Nephron (organoid): ENCODE measurements at regions not wholly inside any gene's neighbourhood (a gene's known extent, or its start where the extent isn't known, plus 50 kb on each side); places are given as distances from the start of the nearest gene placed in this dataset.

Experiments used
- H3K27ac Mint-ChIP-seq, 3 experiments: 2 replicates each; pipeline ENCODE4 v1.8.0; 2020; ENCODE audit warnings: mixed read lengths in 3 of 3, mild to moderate bottlenecking in 2 of 3, moderate library complexity in 1 of 3
- H3K27me3 Mint-ChIP-seq: 2 replicates; pipeline ENCODE4 v1.8.0; 2021; ENCODE audit warnings: low read depth, mild to moderate bottlenecking, moderate library complexity, mixed read lengths
- H3K36me3 Mint-ChIP-seq: 2 replicates; pipeline ENCODE4 v1.8.0; 2020; ENCODE audit warnings: low read depth, mixed read lengths
- H3K4me1 Mint-ChIP-seq: 2 replicates; pipeline ENCODE4 v1.8.0; 2020; ENCODE audit warnings: mixed read lengths
- H3K4me3 Mint-ChIP-seq, 3 experiments: 2 replicates each; pipeline ENCODE4 v1.8.0; 2020; ENCODE audit warnings: mild to moderate bottlenecking in 3 of 3, mixed read lengths in 3 of 3, moderate library complexity in 2 of 3
- H3K9me3 Mint-ChIP-seq: 2 replicates; pipeline ENCODE4 v1.8.0; 2020; ENCODE audit warnings: mixed read lengths
- CTCF ChIP-seq, 3 experiments: fragments of 200-600 bp; sonication (generic); IDR thresholded peaks; one replicate each; pipeline ENCODE4 v1.5.0; 2021; ENCODE audit warnings: antibody characterized with exemption in 3 of 3; ENCODE audit not compliant: unreplicated experiment in 3 of 3

GRCh38 chr3:29183346-29184087, 97.4 kb upstream of the RBMS3 start:
- no peak for TF ChIP-seq CTCF (IDR thresholded peaks at IDR 0.05; ENCODE audit: unreplicated experiment in 3 of 3)
- Mint-ChIP-seq H3K9me3 (no peaks in the 10 kb centered on the region), H3K4me3 (no peak overlapping the region), H3K27me3 (no peaks in the 10 kb centered on the region), H3K36me3 (no peaks in the 10 kb centered on the region), H3K27ac (no peak overlapping the region), H3K4me1 (peaks cover 5% of the 10 kb centered on the region)

DNA sequence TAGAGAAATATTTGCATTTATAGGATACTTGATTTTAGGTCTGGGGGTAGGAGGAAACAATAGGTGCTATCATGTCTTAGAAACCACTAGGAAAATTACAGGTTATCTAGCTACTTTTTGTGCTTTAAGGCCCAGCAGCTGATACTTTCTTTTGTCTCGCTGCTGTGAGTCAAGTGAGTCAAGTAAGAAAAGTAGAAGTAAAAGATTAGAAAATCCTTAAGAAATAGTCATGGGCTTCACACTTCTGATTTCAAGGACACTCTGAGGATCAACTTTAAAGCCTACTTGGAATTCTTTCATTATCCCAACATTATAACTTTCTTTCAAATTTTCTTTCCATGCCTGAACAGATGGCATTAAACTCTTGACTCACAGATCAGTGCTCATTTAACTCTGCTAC, 95.2 kb upstream of the RBMS3 start:
- no peaks in the 10 kb centered on the region for H3K27me3 Mint-ChIP-seq
- H3K27ac Mint-ChIP-seq: no peak overlapping the region
- no peaks in the 10 kb centered on the region for H3K9me3 Mint-ChIP-seq
- H3K36me3 Mint-ChIP-seq: no peaks in the 10 kb centered on the region
- H3K4me1 Mint-ChIP-seq: no peaks in the 10 kb centered on the region
- H3K4me3 Mint-ChIP-seq: no peak overlapping the region
- no peak for TF ChIP-seq CTCF (IDR thresholded peaks at IDR 0.05; ENCODE audit: unreplicated experiment in 3 of 3)

- Mint-ChIP-seq H3K9me3 (no peaks in the 10 kb centered on the region), H3K27ac (no peak overlapping the region), H3K4me3 (no peak overlapping the region), H3K36me3 (no peaks in the 10 kb centered on the region), H3K27me3 (no peaks in the 10 kb centered on the region), H3K4me1 (no peaks in the 10 kb centered on the region)
- no peak for TF ChIP-seq CTCF (IDR thresholded peaks at IDR 0.05; ENCODE audit: unreplicated experiment in 3 of 3)
Measured at GRCh38 chr3:29186131-29186599, 94.7 kb upstream of the RBMS3 start.

DNA sequence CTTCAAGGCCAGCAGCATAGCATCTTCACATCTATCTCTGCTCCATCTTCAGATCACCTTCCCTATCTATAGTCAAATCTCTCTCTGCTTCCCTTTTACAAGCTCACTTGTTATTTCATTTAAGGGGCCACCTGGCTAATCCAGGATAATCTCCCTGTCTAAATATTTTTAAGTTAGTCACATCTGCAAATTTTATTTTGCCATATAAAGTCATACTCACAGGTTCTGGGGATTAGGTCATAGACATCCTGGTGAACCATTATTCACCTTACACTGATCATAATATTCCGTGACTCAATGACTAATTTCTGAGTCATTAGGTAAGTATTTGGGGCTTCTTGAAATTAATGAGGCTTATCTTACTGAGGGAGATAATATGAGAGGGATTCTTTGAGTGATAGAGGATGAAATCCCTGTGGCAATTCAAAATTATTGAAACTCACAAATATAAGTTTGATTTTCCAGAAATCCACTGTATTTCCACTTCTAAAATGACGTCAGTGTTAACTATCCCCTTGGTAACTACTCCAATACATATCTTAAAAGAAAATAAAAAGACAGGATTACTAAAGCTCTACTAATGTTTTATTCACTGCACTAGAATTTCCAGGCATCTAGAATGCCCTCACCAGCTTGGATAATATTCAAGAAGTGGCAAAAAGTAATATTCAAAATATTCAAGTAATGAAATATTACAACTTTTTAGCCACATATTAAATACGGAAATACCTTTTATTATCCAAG, 93.7 kb upstream of the RBMS3 start:
- Mint-ChIP-seq H3K36me3 (no peaks in the 10 kb centered on the region), H3K9me3 (no peaks in the 10 kb centered on the region), H3K4me3 (no peak overlapping the region), H3K4me1 (no peaks in the 10 kb centered on the region), H3K27ac (no peak overlapping the region), H3K27me3 (no peaks in the 10 kb centered on the region)
- TF ChIP-seq CTCF (IDR thresholded peaks at IDR 0.05; ENCODE audit: unreplicated experiment in 3 of 3): no peak

DNA sequence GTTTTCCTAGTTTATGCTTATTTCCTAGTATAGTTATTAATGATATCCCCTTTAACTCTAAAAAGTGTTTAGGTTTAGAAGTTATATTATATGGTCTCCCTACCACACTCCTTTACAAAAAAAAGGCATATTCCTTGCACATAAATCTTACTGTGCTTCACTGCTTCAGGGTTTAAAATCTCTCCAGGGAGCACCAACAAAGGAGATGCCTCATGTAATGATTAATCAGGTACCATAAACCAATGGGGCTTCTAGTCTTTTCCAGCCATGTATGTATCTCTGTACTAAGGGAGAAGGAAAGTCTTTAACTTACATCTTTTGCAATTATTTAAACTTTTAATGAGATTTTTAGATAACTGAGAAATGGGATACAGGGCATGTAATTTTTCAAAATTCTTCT, 91.5 kb upstream of the RBMS3 start:
- H3K4me3 Mint-ChIP-seq: no peak overlapping the region
- H3K36me3 Mint-ChIP-seq: no peaks in the 10 kb centered on the region
- no peaks in the 10 kb centered on the region for H3K4me1 Mint-ChIP-seq
- H3K27me3 Mint-ChIP-seq: no peaks in the 10 kb centered on the region
- H3K27ac Mint-ChIP-seq: no peak overlapping the region
- peaks cover 3% of the 10 kb centered on the region for H3K9me3 Mint-ChIP-seq
- no peak for TF ChIP-seq CTCF (IDR thresholded peaks at IDR 0.05; ENCODE audit: unreplicated experiment in 3 of 3)
